ENCODE measurements at regions not wholly inside any gene's neighbourhood (a gene's known extent, or its start where the extent isn't known, plus 50 kb on each side); places are given as distances from the start of the nearest gene placed in this dataset.
"Not testable (repeated sequence)": the region's sequence is repeated elsewhere in the genome, so short reads cannot be mapped to it uniquely, and the experiment has no call there.

- DNase-seq, result no peak
Measured at GRCh38 chr2:176427549-176427948, 158.3 kb downstream of the MTX2 start.

DNA sequence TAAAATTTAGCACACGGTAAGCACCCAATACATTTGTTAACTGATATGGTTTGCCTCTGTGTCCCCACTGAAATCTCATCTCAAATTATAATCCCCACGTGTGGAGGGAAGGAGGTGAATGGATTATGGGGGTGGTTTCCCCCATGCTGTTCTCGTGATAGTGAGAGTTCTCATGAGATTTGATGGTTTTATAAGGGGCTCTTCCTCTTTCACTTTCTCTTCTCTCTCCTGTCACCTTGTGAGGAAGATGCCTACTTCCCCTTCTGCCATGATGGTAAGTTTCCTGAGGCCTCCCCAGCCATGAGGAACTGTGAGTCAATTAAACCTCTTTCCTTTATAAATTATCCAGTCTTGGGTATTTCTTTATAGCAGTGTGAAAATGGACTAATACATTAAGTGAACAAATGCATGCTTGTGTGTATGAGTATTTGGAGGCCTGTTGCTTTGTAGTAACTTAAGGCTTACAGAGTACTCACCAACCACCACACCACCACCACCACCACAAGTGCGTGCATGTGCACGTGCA, 159.8 kb downstream of the MTX2 start:
- DNase-seq, result not testable (repeated sequence)

DNA sequence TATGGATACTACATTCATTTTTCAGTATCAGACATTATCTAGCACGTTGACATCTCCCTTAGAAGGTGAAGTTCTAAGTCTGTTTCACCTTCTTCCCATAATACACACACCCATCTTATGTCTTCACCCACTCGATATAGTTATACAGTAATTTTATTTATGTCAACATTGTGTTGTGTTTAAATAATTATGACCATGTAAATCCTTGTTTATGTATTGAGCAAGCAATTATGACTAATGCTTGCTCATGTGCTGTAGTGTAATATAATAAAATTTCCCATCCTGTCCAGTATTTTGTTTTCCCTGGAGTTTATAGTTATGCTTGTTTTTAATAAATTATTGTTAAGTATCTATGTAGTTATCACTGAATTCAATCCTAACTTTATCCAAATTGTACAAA, 163.2 kb downstream of the MTX2 start:
- no peak for DNase-seq

DNA sequence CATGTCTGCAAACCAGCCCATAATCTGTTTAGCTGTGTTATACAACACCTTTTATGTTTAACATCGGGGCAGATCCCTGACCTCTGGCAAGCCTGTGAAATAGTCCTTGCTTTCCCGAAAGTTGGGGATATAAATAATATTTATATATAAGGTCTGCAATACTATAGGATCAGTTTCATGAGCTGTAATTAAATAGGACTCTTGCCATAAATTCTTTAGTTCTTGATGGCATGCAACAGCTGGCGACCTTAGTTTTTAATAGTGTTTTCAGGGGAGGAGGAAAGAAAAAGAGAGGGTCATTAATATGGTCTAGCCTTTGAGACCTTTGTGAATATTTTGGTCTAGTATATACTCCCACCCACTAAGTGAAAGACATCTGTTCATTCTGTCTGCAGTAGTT, 166.5 kb downstream of the MTX2 start:
- no peak for DNase-seq

GRCh38 chr2:176443946-176444345, 174.7 kb downstream of the MTX2 start:
- DNase-seq, result no peak

- DNase-seq, result no peak
Measured at GRCh38 chr2:176445956-176446355, 176.7 kb downstream of the MTX2 start.

GRCh38 chr2:176446718-176447414, 177.6 kb downstream of the MTX2 start:
- no peak for DNase-seq

DNA sequence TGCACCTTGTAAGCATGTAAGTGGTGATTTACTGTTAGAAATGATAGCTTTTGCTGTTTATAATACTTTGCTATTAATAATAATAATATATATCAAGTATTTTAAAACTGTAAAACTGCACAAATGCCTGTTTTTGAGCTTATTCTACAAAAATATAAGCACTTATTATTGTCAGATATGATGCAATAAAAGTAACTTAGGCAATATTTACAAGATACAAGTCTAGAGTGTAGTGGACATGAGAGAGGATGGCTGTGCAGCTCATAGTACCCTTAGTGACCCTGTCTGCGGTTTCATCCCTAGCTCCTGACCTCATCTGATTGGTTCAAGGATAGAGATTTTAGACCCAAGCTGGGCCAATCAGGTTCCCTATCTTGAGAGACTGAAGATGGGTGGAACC, 178.4 kb downstream of the MTX2 start:
- DNase-seq, result no peak

- DNase-seq, result no peak
Measured at GRCh38 chr2:176449852-176450251, 180.6 kb downstream of the MTX2 start.

DNA sequence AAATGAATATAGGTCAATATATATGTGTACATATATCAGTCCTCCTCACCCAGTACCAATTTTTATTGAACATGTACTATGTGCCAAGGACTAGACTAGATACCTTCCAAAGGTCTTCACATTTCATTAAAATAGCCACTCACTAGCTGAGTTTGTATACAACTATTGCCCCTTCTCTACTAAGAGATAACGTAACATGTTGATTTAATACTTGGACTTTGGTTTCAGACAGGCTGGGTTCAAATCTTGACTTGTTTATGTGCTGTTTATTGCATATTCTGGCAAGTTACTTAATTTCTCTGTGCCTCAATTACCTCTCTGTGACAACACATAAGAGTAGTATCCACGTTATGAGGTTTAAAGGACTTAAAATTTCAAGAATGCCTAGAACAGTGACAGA, 184.5 kb downstream of the MTX2 start:
- DNase-seq, result no peak

GRCh38 chr2:176454893-176455815, 185.9 kb downstream of the MTX2 start:
- DNase-seq, result peak; percentile 32

- no peak for DNase-seq
Measured at GRCh38 chr2:176455816-176456291, 186.6 kb downstream of the MTX2 start.

DNA sequence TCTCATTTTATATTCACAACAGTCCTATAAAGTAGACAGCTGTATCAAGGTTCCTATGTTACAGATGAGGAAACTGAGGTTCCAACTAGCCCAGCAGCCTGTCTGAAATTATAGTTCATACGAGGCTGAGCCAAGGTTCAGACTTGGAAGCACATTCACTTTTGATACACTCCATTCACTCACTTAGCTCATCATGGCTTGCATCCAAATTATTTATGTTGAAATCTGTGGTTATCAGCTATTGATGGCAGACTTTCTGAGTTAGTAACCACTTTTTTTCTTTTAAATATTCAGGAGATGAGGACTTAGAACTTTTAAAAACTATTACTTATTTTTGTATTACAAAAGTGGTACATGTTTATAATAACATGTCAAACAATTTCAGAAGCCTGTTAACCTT, 188.2 kb downstream of the MTX2 start:
- DNase-seq, result no peak

DNA sequence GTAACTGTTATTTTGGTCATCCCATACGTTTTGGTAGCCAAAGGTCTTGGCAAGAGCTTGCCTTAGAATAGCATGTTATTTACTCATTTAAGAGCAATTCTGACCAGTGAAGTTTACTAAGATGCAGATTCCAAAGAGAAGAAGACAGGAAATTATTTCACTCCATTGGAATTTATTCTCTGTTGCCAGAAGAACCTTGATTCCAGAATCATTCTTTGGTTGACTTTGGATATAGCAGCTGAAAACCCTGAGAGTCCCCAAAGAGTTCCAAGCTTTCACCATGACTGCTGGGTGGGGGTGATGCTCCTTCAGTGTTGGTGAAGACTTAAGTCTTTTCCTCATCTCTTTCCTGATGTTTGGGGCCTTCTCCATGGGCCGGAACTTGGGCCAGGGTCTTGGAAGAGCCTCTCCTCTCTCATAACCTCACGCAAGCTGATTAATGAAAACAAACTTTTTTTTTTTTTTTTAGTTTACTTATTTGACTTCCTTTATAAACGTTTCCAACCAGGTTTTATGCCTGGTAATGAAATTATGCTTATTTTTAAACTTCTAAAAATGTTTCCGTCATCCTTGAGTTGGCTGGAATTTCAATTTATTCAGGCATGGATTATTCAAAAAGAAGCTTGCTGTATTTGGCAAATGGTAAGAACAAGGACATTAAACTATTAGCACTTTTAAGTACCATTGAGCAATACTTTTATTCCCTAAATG, 192.0 kb downstream of the MTX2 start:
- no peak for DNase-seq

DNA sequence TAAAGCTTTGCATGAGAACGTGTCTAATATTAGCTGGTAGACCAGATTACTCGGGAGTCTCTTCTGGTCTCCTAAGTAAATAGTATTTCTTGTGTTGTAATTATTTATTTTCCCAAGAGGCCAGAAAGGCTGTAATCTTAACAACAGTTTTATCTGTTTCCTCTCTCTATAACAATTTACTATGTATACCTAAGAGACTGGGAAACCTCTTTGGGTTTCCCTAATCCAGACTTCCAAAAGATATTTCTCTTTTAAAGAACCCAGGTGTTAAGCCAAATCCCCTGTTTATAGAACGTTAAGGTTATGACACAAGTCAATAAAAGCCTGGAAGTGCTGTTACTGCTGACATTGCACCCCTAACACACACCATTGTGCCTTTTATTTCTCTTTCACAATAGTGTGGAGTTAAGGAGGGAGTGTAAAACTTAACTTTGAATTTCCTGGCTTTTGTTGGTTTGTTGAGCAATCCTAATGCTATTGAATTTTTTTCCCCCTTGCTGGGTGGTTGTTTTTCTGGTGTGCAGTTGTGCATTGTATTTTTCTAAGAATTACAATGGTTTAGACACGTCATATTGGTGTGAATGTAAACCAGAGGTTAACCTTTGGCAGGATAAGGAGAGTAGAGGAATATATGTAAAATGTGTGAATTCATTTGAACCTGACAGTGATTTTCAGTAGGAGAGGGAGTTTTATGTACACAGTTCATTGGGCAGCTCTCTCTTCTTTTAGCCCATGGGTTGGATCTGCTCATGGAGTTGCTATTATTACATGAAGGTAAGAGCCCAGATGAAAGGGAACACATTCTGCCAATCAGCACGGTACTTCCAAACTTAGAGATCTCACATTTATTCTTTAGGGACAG, 192.8 kb downstream of the MTX2 start:
- DNase-seq, result no peak

- DNase-seq, result no peak
Measured at GRCh38 chr2:176463546-176463945, 194.3 kb downstream of the MTX2 start.

DNA sequence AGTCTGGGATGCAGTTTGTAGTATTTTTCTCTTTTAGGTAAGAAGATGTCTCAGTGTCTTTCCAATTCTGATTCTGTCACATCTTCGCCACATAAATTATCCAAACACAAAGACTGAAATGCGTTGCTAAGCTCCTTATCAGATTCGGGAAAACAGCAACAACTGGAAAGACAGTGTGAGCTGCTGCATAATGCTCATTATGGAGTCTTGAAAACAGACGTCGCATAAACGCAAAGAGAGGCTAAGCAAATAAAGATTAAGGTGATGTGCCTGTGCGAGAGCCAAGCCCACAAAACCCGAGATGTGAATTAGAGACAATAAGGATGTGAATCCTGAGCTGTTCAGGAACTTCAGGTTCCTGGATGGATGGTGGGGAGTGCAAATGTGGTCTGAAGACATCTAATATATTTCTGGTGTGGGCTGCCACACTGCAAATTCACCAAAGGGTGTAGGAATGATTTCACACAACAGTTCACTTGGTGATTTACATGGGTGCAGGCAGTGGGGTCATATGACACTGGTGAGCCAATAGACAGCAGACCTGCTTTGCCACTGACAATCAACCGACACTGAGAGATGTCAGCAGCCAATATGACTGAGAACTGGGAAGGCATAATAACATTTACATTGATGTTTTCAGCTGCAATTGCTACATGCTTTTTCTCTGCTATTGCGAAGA, 195.8 kb downstream of the MTX2 start:
- no peak for DNase-seq

GRCh38 chr2:176466918-176467452, 197.7 kb downstream of the MTX2 start:
- no peak for DNase-seq

GRCh38 chr2:176467595-176467994, 198.4 kb downstream of the MTX2 start:
- DNase-seq, result no peak

DNA sequence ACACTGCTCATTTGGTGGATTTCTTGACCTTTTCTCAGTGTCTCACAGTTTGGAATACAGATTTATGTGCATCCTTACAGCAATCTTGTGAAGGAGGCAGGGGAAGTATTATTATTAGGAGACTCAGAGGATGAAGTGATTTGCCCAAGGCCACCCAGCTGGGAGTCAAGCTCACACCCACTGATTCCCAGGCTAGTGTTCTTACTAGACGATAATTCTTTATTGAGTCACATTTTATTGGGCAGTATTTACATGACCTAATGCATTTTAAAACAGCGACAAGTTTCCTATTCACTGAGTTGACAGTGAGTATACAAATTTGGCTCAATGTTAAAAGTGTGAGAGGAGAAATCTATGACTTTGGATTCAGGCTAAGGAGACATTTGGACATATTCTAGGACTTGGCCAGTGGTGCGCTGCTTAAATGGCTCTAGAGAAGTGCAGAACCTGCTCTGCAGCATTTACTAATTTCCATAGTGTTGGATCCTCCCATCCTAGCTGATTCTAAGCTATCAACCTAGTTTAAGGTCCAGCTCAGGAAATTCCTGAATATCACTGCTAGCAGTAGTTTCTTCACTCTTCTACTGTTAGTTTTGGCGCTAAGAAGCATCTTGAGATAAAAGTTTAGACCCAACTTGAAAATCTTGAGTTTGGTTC, 199.3 kb downstream of the MTX2 start:
- no peak for DNase-seq

- DNase-seq, result no peak
Measured at GRCh38 chr2:176470713-176471112, 201.5 kb downstream of the MTX2 start.
